ENCODE measurements at regions not wholly inside any gene's neighbourhood (a gene's known extent, or its start where the extent isn't known, plus 50 kb on each side); places are given as distances from the start of the nearest gene placed in this dataset.

GRCh38 chr4:187424636-187425035 is 570.9 kb upstream of the ZFP42 start:
- TF ChIP-seq CTCF (IDR thresholded peaks at IDR 0.05) (no peak), EZH2 (IDR thresholded peaks at IDR 0.05; ENCODE audit: borderline replicate concordance, insufficient read depth, low read depth, low read length, poor library complexity, severe bottlenecking) (no peak)

Measured in B cell (primary cell).